Gastrocnemius medialis (tissue), 4 donors: ENCODE measurements at regions not wholly inside any gene's neighbourhood (a gene's known extent, or its start where the extent isn't known, plus 50 kb on each side); places are given as distances from the start of the nearest gene placed in this dataset.

Experiments
- CTCF ChIP-seq, 5 experiments: fragments of 450-650 bp in 3 of 5; fragments of 200-600 bp in 2 of 5; sonication (generic) in 2 of 5; IDR thresholded peaks in 4 of 5; conservative IDR thresholded peaks in 1 of 5; 1 replicate in 4 of 5; 2 replicates in 1 of 5; pipeline ENCODE4 v1.5.1; 2016 to 2019; ENCODE audit warnings: antibody characterized with exemption in 5 of 5, mild to moderate bottlenecking in 3 of 5, moderate library complexity in 3 of 5
- POLR2A ChIP-seq, 2 donors: fragments of 450-650 bp; IDR thresholded peaks; one replicate each; pipeline ENCODE4 v1.6.1; 2017; ENCODE audit warnings: antibody characterized with exemption in 2 of 2, mild to moderate bottlenecking in 2 of 2, moderate library complexity in 2 of 2

DNA sequence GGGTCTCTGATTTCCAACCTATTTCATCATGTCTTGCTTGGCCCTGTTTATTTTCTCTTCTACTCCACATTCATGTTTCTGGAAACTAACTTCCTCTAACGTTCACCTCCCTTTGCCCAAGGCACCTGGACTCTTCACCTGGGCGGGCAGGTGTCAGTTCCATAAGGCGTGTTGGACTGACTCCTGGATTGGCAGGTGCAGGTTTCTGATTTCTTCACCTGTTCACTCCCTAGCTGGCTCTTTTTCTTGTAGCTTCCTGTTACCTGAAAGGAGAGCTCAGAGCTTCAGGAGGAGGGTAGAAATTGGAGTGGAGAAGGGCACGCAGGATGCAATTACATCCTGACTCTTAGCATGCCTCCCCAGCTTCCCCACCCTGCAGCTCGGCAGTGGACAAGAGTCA lies 350.8 kb upstream of the KLF3 start:
- no peak for TF ChIP-seq CTCF (IDR thresholded peaks at IDR 0.05 in 4 of 5, conservative IDR thresholded peaks at IDR 0.05 in 1 of 5)
- TF ChIP-seq POLR2A (IDR thresholded peaks at IDR 0.05), result no peak
